HUDEP-2 (cell line): ENCODE measurements at regions not wholly inside any gene's neighbourhood (a gene's known extent, or its start where the extent isn't known, plus 50 kb on each side); places are given as distances from the start of the nearest gene placed in this dataset.

ENCODE experiments used
- DNase-seq, 76 experiments: peaks; one replicate each; lab custom pipeline; 2025; ENCODE audit not compliant: unreplicated experiment in 76 of 76; lab: John Stamatoyannopoulos, UW

GRCh38 chr12:60281522-60281921, 685.7 kb downstream of the SLC16A7 start:
- DNase-seq = no peak

GRCh38 chr12:60290532-60290931, 694.7 kb downstream of the SLC16A7 start:
- DNase-seq = no peak

GRCh38 chr12:60308366-60308991, 712.6 kb downstream of the SLC16A7 start:
- DNase-seq = no peak

- no peak for DNase-seq
These were observed 716.1 kb downstream of the SLC16A7 start for GRCh38 chr12:60311940-60312339.

GRCh38 chr12:60317361-60317760, 721.5 kb downstream of the SLC16A7 start:
- no peak for DNase-seq

- DNase-seq = no peak
These were observed 728.9 kb downstream of the SLC16A7 start for GRCh38 chr12:60324746-60325145.

- no peak for DNase-seq
These were observed 737.6 kb downstream of the SLC16A7 start for GRCh38 chr12:60333461-60333860.

GRCh38 chr12:60335745-60336144, 739.9 kb downstream of the SLC16A7 start:
- peak in 1 of 76 experiments; percentile 0 for DNase-seq

- no peak for DNase-seq
These were observed 742.2 kb downstream of the SLC16A7 start for GRCh38 chr12:60337839-60338549.

GRCh38 chr12:60345442-60345841, 749.6 kb downstream of the SLC16A7 start:
- no peak for DNase-seq

GRCh38 chr12:60349232-60349978, 753.6 kb downstream of the SLC16A7 start:
- DNase-seq = no peak

GRCh38 chr12:60387356-60387755, 791.5 kb downstream of the SLC16A7 start:
- no peak for DNase-seq

- DNase-seq = no peak
These were observed 795.2 kb downstream of the SLC16A7 start for GRCh38 chr12:60391051-60391450.

GRCh38 chr12:60391791-60392190, 796.0 kb downstream of the SLC16A7 start:
- DNase-seq = no peak

GRCh38 chr12:60393093-60393492, 797.3 kb downstream of the SLC16A7 start:
- DNase-seq = no peak

GRCh38 chr12:60394665-60395064, 798.8 kb downstream of the SLC16A7 start:
- DNase-seq = no peak

- no peak for DNase-seq
These were observed 802.7 kb downstream of the SLC16A7 start for GRCh38 chr12:60398547-60398946.

- no peak for DNase-seq
These were observed 803.2 kb downstream of the SLC16A7 start for GRCh38 chr12:60399064-60399463.

GRCh38 chr12:60402996-60403395, 807.2 kb downstream of the SLC16A7 start:
- DNase-seq = no peak

GRCh38 chr12:60415351-60415750, 819.5 kb downstream of the SLC16A7 start:
- DNase-seq = no peak

GRCh38 chr12:60419986-60420385, 824.2 kb downstream of the SLC16A7 start:
- no peak for DNase-seq

GRCh38 chr12:60421741-60422140, 825.9 kb downstream of the SLC16A7 start:
- DNase-seq = no peak
